GM23248 (cell line): ENCODE measurements at regions not wholly inside any gene's neighbourhood (a gene's known extent, or its start where the extent isn't known, plus 50 kb on each side); places are given as distances from the start of the nearest gene placed in this dataset.

ENCODE experiments used
- EZH2 ChIP-seq: fragments of 200-600 bp; sonication (generic); IDR thresholded peaks from 2 replicates; pipeline ENCODE4 v1.6.1; 2018; ENCODE audit warnings: antibody characterized with exemption, mild to moderate bottlenecking; ENCODE audit not compliant: insufficient read depth, poor library complexity, severe bottlenecking
- EZH2phosphoT487 ChIP-seq: fragments of 200-600 bp; sonication (generic); IDR thresholded peaks from 2 replicates; pipeline ENCODE4 v1.6.1; 2018; ENCODE audit warnings: antibody characterized with exemption, moderate library complexity, mild to moderate bottlenecking, low read depth; ENCODE audit not compliant: insufficient read depth

GRCh38 chr3:148584438-148584837 is 113.3 kb upstream of the AGTR1 start:
- no peak for TF ChIP-seq EZH2phosphoT487
- no peak for TF ChIP-seq EZH2
